HG03571 (cell line): ENCODE measurements at regions not wholly inside any gene's neighbourhood (a gene's known extent, or its start where the extent isn't known, plus 50 kb on each side); places are given as distances from the start of the nearest gene placed in this dataset.
"Not testable (repeated sequence)": the region's sequence is repeated elsewhere in the genome, so short reads cannot be mapped to it uniquely, and the experiment has no call there.

ENCODE experiments used
- ATAC-seq: cut with Tn5 transposase; IDR thresholded peaks from one replicate; pipeline ENCODE4 v1.9.1; 2021; ENCODE audit not compliant: unreplicated experiment

- ATAC-seq = no peak
Observed at GRCh38 chr2:142395291-142395690, 264.5 kb upstream of the LRP1B start.

- ATAC-seq = no peak
Observed at GRCh38 chr2:142380372-142380771, 249.6 kb upstream of the LRP1B start.

GRCh38 chr2:142362069-142362468 lies 231.3 kb upstream of the LRP1B start:
- ATAC-seq = not testable (repeated sequence)

GRCh38 chr2:142347751-142348150 lies 216.9 kb upstream of the LRP1B start:
- no peak for ATAC-seq

GRCh38 chr2:142339261-142339660 lies 208.4 kb upstream of the LRP1B start:
- ATAC-seq = no peak

- no peak for ATAC-seq
Observed at GRCh38 chr2:142332196-142332595, 201.4 kb upstream of the LRP1B start.

GRCh38 chr2:142330458-142330857 lies 199.6 kb upstream of the LRP1B start:
- no peak for ATAC-seq

- ATAC-seq = no peak
Observed at GRCh38 chr2:142325870-142326269, 195.1 kb upstream of the LRP1B start.

GRCh38 chr2:142323206-142323605 lies 192.4 kb upstream of the LRP1B start:
- ATAC-seq = no peak

GRCh38 chr2:142321706-142322280 lies 191.0 kb upstream of the LRP1B start:
- no peak for ATAC-seq

- ATAC-seq = no peak
Observed at GRCh38 chr2:142320067-142320466, 189.3 kb upstream of the LRP1B start.

GRCh38 chr2:142316049-142316448 lies 185.2 kb upstream of the LRP1B start:
- ATAC-seq = no peak

GRCh38 chr2:142315346-142315745 lies 184.5 kb upstream of the LRP1B start:
- no peak for ATAC-seq

- ATAC-seq = no peak
Observed at GRCh38 chr2:142314164-142314563, 183.3 kb upstream of the LRP1B start.

GRCh38 chr2:142310530-142310929 lies 179.7 kb upstream of the LRP1B start:
- ATAC-seq = no peak

- ATAC-seq = no peak
Observed at GRCh38 chr2:142308744-142309143, 177.9 kb upstream of the LRP1B start.

GRCh38 chr2:142307616-142308115 lies 176.8 kb upstream of the LRP1B start:
- ATAC-seq = no peak

- no peak for ATAC-seq
Observed at GRCh38 chr2:142307086-142307485, 176.3 kb upstream of the LRP1B start.

- ATAC-seq = no peak
Observed at GRCh38 chr2:142306131-142306530, 175.3 kb upstream of the LRP1B start.

GRCh38 chr2:142300517-142300916 lies 169.7 kb upstream of the LRP1B start:
- no peak for ATAC-seq

- no peak for ATAC-seq
Observed at GRCh38 chr2:142299021-142299420, 168.2 kb upstream of the LRP1B start.

GRCh38 chr2:142294225-142294624 lies 163.4 kb upstream of the LRP1B start:
- ATAC-seq = no peak

GRCh38 chr2:142291969-142292368 lies 161.2 kb upstream of the LRP1B start:
- ATAC-seq = no peak
